GM18507 (cell line): ENCODE measurements at regions not wholly inside any gene's neighbourhood (a gene's known extent, or its start where the extent isn't known, plus 50 kb on each side); places are given as distances from the start of the nearest gene placed in this dataset.
"Not testable (repeated sequence)": the region's sequence is repeated elsewhere in the genome, so short reads cannot be mapped to it uniquely, and the experiment has no call there.

Source experiments
- DNase-seq: peaks from one replicate; pipeline ENCODE4 v3.0.0; 2011; ENCODE audit warnings: low read depth; ENCODE audit not compliant: insufficient read length; ENCODE audit errors: extremely low spot score
- FAIRE-seq: peaks from 2 replicates; lab custom pipeline; 2011; peaks lifted over from hg19 to GRCh38; lab: Jason Lieb, UNC

DNA sequence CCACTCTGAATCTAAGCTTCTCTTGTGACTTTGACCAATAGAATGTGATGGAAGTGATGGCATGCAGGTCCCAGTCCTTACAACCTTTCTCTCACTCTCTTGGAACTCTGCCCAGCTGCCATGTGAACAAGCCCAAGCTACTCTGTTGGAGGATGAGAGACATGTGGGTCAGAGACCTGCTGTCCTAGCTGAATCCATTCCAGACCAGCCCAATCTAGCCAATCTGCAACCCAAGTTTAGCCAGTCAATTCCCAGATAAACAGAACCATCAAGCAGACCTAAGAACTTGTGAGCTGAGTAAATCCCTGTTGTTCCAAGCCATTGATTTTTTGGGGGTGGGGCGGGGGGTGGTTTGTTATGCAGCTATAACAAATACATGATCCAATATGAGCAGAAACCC lies 69.2 kb upstream of the GRK3 start:
- no peak for FAIRE-seq
- DNase-seq = no peak

DNA sequence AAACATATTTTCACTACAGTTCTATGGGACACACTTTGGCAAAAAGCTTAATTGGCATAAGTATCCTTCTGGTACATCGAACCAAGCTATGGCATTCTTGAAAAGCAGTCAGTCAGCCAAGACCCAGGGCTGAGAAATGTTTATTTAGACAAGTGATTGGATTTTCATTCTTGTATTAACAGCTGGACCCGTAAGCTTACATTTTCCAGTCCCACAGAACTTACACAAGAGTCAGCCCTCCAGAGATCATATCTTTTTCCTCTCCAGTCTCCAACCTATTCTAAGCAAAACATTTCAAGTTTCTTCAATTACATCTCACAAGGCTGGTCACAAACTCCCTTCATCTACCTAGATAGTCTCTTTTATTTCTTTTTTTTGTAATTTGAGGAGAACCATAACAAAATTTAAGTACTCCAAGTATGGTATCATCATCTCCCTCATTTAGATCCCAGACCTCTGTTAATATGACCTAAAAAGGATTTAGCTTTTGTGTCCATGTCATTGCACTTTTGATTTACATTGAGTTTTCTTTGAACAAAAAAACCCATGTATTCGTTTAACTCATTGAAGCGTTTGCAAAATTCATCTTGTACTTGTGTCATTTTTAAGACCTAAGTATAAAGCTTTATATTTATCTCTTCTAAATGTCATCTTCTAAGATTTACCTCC lies 67.9 kb upstream of the GRK3 start:
- FAIRE-seq (peak; percentile 35), DNase-seq (no peak)

DNA sequence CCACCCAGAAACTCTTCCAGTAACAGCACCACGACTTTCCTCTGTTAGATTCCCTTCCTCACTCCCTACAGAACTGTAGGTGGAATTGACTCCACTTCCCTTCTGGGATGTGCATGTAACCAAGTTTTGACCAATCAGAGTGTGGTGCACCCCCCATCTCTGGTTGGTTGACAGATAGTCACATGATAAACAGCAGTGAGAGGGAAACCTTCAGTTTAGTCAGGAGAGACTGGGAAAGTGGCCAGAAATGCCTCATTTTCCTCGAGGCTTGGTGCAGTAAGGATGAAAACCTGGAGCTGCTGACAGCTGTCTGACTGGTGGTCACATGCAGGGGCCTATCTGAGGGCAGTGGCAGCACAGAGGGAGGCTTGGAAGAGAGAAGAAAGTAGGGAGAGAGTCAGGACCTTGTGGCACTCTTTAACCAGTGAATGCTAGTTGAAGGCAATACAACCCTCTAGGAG lies 67.3 kb upstream of the GRK3 start:
- FAIRE-seq (no peak), DNase-seq (no peak)

DNA sequence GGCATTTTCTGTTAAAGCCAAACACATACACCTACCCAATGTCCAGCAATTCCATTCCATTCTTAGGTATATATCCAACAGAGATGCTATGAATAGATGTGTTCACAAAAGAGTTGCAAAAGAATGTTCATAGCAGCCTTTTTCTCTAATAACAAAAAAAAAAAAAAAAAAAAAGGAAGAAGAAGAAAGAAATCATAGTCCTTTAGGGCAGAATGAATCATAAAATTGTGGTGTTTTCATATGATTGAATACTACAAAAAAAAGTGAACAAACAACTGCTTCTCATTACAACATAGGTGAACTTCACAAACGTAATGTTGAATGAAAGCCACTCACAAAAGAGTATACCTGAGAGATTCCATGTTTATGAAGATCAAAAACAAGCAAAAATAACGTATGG lies 66.8 kb upstream of the GRK3 start:
- FAIRE-seq = no peak
- no peak for DNase-seq

DNA sequence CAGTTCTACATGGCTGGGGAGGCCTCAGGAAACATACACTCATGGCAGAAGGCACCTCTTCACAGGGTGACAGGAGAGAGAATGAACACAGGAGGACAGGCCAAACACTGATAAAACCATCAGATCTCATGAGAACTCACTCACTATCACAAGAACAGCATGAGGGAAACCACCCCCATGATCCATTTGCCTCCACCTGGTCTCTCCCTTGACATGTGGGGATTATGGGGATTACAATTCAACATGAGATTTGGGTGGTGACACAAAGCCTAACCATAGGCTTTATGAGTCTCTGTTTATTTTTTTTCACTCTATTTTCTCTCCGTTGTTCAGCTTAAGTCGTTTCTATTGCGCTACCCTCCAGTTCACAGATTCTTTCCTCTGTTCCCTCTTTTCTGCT lies 63.8 kb upstream of the GRK3 start:
- FAIRE-seq, DNase-seq: not testable (repeated sequence)

DNA sequence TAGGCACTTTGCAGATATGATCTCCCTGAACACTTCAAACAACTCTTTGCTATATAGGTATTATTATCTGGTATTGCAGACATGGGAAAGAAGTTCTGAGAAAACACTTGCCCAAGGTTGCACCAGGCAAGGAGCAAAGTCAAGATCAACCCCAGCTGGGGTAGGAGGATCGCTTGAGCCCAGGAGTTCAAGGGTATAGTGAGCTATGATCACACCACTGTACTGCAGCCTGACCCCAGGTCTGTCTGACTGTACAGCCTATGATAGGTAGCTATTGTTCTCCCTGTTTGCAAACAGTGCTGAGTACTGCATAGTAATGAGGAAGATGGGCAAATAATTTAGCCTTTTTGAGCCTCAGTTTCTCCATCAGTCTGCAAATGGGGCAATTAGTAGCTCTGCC lies 60.5 kb upstream of the GRK3 start:
- FAIRE-seq, DNase-seq: not testable (repeated sequence)

DNA sequence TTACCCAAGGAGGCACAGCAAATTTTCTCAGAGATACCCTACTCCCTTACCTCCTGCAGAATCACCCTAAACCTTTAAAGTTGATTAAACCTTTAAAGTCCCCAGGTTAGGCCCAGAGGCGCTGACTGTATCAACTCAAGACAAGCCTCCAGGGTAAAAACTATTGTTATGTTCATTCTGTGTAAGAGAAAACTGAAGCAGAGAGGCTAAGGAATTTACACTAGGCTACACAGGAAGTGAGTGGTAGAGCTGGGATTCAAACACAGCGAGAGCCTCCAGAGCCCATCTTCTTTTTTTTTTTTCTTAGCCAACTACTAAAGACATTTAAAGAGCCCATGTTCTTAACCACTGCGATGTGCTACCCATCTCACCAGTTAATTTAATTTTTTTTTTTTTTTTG lies 56.3 kb upstream of the GRK3 start:
- no peak for DNase-seq
- no peak for FAIRE-seq

DNA sequence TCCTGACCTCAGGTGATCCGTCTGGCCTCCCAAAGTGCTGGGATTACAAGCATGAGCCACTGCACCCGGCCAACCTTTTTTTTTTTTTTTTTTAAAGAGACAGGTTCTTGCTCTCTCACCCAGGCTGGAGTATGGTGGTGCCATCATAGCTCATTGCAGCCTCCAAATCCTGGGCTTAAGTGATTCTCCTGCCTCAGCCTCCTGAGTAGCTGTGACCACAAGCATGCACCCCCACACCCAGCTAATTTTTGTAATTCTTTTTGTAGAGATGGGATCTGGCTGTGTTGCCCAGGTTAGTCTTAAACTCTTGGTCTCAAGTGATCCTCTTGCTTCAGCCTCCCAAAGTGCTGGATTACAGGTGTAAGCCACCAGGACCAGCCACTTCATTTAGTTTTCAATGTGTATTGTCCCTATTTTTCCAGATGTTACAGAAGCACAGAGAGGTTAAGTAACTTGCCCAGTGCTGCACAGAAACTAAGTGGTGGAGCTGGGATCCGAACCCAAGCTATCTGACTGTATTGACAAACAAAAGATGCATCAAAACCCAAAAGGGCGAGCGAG lies 55.6 kb upstream of the GRK3 start:
- DNase-seq (no peak), FAIRE-seq (no peak)

DNA sequence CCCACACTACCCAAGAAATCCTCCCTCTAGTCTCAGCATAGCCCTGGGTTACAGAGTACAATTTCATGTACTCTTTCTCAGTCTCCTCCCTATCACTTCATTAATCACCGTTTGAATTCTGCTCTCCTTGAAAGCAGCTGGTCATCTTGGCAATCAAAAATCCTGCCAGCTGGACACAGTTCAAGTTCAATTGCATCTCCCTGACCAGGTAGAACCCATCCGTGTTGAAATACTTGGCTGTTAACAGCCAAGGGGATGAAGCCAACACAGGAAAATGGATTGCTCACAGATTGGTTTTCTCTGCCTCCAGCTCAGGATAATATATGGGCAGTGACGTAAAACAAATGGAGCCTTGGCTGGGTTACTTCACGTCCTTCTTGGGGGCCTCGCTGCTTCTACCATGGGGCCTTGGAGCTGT lies 55.1 kb upstream of the GRK3 start:
- FAIRE-seq (no peak), DNase-seq (no peak)

DNA sequence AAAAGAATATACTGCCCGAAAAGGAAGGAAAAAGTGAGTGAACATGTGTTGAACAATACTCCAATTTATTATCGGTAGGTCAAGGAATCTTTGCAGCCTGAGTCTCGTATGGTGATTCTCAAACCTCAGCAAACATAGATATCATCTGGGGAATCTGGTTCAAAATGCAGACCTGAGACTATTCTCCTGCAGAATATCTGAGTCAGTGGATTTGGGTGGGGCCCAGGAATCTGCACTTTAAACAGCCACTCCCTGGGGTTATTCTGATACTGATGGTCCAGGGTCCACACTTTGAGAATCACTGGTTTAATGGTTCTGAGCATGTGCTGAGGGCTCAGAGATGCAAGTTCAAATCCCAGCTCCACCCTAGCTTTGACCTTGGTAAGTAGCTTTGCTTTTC lies 53.6 kb upstream of the GRK3 start:
- FAIRE-seq (no peak), DNase-seq (no peak)

DNA sequence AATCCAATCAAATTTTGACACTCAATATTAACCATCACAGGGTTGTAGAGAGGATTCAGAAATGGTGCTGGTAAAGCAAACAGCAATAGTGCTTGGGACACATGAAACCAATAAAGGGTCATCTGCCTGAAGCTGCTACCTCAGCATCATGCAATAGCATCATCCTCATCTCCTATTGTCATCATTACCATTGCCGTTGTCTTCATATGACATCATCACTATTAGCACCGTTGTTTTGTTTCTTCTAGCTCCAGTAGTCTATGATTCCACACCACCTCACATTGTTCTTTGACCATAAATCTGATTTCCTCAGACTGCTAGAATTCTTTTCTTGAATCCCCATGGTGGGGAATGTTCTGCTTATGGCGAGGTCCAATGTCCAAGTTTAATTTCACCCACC lies 52.8 kb upstream of the GRK3 start:
- FAIRE-seq (no peak), DNase-seq (no peak)

DNA sequence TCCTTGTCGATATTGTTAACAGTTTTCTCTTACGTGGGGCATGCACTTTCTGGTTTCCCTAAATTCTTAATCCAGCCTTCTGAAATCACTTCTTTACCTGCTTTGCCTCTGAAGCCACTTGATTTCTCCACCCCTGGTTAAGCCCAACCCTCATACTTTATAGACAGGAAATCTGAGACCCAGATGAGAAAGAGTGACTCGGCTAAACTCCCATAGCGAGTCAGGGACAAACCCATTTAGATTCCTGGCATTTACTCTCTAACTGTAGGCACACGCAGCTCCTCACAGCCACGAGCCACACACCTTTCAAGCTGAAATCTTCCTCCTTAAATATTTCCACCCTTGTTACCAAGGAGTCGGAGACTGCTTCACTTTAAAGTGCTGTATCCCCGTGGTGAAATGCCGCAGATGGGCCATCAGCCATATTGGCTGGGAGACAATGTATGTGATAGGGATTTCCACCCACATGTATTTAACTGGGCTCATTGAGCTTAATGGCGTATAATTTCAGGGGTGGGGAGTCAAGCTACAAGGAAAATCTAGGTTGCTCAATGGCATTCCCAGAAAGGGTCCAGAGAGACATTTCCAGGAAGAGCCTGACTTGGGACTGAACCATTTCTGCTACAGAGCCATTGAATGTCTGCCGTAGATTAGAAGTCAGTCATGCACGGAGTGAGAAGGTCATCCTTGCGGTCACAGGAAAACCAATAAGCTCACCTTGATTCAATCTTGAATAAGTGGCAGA lies 49.9 kb upstream of the GRK3 start:
- FAIRE-seq (peak; percentile 42), DNase-seq (no peak)
